ENCODE measurements at regions not wholly inside any gene's neighbourhood (a gene's known extent, or its start where the extent isn't known, plus 50 kb on each side); places are given as distances from the start of the nearest gene placed in this dataset.

- TF ChIP-seq CTCF (IDR thresholded peaks at IDR 0.05) (no peak), POLR2A (IDR thresholded peaks at IDR 0.05) (no peak)
These were observed 94.3 kb upstream of the GLI2 start for GRCh38 chr2:120641366-120641771.
